ENCODE measurements at regions not wholly inside any gene's neighbourhood (a gene's known extent, or its start where the extent isn't known, plus 50 kb on each side); places are given as distances from the start of the nearest gene placed in this dataset.

DNA sequence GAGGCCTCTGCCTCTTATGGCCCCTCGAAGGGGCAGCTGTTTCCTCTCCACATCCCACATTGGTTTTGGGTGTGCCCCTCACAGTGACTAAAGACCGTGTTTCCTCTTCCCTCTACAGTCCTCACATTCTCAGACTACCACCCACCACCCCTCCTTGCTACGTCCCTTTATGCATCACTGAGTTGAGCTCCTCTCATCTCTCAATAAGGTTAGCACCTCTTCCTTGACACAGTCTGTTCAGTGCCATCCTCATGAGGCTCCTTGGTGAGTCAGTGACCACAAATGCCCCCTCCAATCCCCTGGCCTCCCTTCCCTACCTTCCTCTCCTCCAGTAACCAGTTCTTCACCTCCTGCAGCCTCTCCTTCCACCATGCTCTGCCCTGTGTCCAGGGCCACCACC is 239.1 kb upstream of the MYO3A start:
- Histone ChIP-seq H3K4me3 (no peak overlapping the region), H3K27ac (no peak overlapping the region), H3K9me3 (no peaks in the 10 kb centered on the region), H3K4me1 (no peaks in the 10 kb centered on the region), H3K36me3 (no peaks in the 10 kb centered on the region), H3K27me3 (no peaks in the 10 kb centered on the region)
- 57 to 71% (median 65%) methylated on average over 3 of the region's 3 CpGs for WGBS, 5 donors
- no peak for TF ChIP-seq POLR2AphosphoS5 (IDR thresholded peaks at IDR 0.05)
- TF ChIP-seq EP300 (IDR thresholded peaks at IDR 0.05) = no peak
- DNase-seq = no peak
- intact Hi-C loops (cut with DNase I; ENCODE audit: low total_unique reads) = no loop called here

DNA sequence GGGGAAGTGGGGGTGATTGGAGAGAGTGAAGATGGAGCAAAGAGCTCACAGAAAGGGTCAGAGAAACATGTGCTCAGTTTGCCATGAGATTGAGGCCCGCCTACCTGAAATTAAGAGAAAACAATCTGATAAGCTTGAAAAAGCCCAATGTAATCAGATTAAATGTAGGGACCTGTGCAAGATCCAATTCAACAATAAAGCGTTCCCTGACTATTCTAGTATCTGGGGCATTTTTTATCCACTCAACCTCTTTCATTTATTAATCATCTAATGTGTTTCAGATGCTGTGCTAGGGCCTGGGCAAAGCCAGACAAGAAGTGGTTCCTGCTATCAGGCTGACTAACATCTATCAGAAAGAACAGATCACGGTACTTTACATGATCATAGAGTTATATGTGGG is 238.4 kb upstream of the MYO3A start:
- intact Hi-C loops (cut with DNase I; ENCODE audit: low total_unique reads) = no loop called here
- Histone ChIP-seq H3K4me3 (no peak overlapping the region), H3K36me3 (no peaks in the 10 kb centered on the region), H3K4me1 (no peaks in the 10 kb centered on the region), H3K27me3 (no peaks in the 10 kb centered on the region), H3K27ac (no peak overlapping the region), H3K9me3 (no peaks in the 10 kb centered on the region)
- DNase-seq = no peak
- WGBS, 5 donors = 64 to 88% (median 85%) methylated on average over 3 of the region's 3 CpGs
- TF ChIP-seq, protein P1, sequence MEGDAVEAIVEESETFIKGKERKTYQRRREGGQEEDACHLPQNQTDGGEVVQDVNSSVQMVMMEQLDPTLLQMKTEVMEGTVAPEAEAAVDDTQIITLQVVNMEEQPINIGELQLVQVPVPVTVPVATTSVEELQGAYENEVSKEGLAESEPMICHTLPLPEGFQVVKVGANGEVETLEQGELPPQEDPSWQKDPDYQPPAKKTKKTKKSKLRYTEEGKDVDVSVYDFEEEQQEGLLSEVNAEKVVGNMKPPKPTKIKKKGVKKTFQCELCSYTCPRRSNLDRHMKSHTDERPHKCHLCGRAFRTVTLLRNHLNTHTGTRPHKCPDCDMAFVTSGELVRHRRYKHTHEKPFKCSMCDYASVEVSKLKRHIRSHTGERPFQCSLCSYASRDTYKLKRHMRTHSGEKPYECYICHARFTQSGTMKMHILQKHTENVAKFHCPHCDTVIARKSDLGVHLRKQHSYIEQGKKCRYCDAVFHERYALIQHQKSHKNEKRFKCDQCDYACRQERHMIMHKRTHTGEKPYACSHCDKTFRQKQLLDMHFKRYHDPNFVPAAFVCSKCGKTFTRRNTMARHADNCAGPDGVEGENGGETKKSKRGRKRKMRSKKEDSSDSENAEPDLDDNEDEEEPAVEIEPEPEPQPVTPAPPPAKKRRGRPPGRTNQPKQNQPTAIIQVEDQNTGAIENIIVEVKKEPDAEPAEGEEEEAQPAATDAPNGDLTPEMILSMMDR (IDR thresholded peaks at IDR 0.05) = no peak
- TF ChIP-seq EP300 (IDR thresholded peaks at IDR 0.05) = no peak
- no peak for TF ChIP-seq POLR2A (IDR thresholded peaks at IDR 0.05)

DNA sequence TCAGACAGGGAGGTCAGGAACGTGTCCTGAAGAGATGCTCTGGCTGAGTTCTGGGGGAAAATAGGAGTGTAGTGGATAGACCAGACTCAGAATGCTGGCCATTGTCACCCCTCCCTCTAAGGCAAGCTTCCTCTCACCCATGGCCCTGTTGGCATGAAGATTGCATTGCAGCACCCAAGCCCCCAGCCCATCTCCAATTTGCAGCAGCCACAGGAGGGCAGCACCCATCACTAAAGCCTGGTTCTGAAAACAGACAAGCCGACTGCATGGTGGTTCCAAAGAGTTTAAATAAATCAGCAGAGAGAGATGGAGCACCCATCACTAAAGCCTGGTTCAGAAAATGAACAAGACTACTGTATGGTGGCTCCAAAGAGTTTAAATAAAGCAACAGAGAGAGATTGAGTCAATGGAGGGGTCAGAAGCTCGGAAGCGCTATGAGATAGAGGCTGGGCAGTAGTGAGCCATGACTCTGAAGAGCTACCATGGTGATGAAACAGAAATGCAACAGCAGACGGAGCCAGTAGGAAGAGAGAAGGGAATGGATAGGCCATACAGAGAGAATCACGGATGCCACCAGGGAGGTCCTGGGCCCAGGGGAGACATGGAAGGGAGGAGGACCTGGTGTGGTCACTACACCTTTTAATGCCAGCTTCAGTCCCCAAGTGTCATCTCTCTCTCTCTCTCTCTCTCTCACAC is 237.9 kb upstream of the MYO3A start:
- Histone ChIP-seq H3K27ac (no peak overlapping the region), H3K27me3 (no peaks in the 10 kb centered on the region), H3K9me3 (no peaks in the 10 kb centered on the region), H3K4me1 (peaks cover 0 to 4% (median 0%) of the 10 kb centered on the region in 4 donors), H3K36me3 (no peaks in the 10 kb centered on the region), H3K4me3 (no peak overlapping the region)
- intact Hi-C loops (cut with DNase I; ENCODE audit: low total_unique reads) = no loop called here
- WGBS, 5 donors = 84 to 92% (median 86%) methylated on average over 6 of the region's 6 CpGs
- TF ChIP-seq POLR2A (IDR thresholded peaks at IDR 0.05) (no peak), POLR2AphosphoS5 (IDR thresholded peaks at IDR 0.05) (no peak), EP300 (IDR thresholded peaks at IDR 0.05) (no peak)
- TF ChIP-seq, protein P1 (IDR thresholded peaks at IDR 0.05) = no peak
- no peak for DNase-seq

DNA sequence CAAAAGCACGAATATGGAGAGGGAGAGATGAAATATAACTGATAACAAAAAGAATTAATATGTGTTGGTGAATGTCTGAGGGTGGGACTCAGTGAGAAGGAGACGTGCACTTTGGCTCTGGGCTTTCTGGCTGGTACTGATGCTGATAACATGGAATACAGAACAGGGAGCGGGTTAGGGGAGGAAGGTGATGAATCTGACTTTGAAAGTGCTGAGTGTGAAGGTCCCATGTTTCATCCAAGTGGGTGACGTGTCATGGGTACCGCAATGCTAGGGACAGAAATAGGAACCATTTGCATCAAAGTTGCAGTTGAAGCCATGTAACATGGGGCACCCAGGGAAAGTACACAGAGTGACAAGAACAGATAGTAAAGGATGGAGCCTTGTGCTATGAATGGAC is 236.6 kb upstream of the MYO3A start:
- TF ChIP-seq EP300 (IDR thresholded peaks at IDR 0.05) = no peak
- TF ChIP-seq POLR2AphosphoS5 (IDR thresholded peaks at IDR 0.05) = no peak
- no peak for TF ChIP-seq POLR2A (IDR thresholded peaks at IDR 0.05)
- TF ChIP-seq, protein P1 (IDR thresholded peaks at IDR 0.05) = no peak
- no peaks in the 10 kb centered on the region for H3K9me3 ChIP-seq
- no peaks in the 10 kb centered on the region for H3K36me3 ChIP-seq
- no peak overlapping the region for H3K4me3 ChIP-seq
- 75 to 84% (median 76%) methylated on average over 5 of the region's 5 CpGs for WGBS, 5 donors
- intact Hi-C loops (cut with DNase I; ENCODE audit: low total_unique reads) = no loop called here
- peaks cover 0 to 5% (median 0%) of the 10 kb centered on the region in 4 donors for H3K4me1 ChIP-seq
- DNase-seq = no peak
- no peak overlapping the region for H3K27ac ChIP-seq
- no peaks in the 10 kb centered on the region for H3K27me3 ChIP-seq

DNA sequence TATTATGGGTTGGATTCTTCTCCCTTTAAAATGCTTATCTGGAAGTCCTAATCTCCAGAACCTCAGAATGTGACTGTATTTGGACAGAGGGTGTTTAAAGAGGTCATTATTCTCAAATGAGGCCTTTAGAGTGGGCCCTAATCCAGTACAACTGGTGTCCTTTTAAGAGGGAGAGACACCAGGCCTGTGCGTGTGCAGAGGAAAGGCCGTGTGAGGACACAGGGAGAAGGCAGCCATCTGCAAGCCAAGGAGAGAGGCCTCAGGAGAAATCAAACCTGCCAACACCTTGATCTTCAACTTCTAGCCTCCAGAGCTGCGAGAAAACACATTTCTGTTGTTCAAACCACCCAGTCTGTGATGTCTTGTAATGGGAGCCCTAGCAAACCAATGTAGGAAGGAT is 235.4 kb upstream of the MYO3A start:
- Histone ChIP-seq H3K9me3 (no peaks in the 10 kb centered on the region), H3K4me3 (no peak overlapping the region), H3K4me1 (peaks cover 0 to 5% (median 0%) of the 10 kb centered on the region in 4 donors), H3K27ac (no peak overlapping the region), H3K27me3 (no peaks in the 10 kb centered on the region), H3K36me3 (no peaks in the 10 kb centered on the region)
- intact Hi-C loops (cut with DNase I; ENCODE audit: low total_unique reads) = no loop called here
- TF ChIP-seq POLR2AphosphoS5 (IDR thresholded peaks at IDR 0.05) (no peak), EP300 (IDR thresholded peaks at IDR 0.05) (no peak), POLR2A (IDR thresholded peaks at IDR 0.05) (no peak)
- TF ChIP-seq, protein P1 (IDR thresholded peaks at IDR 0.05) = no peak
- DNase-seq = no peak
- 44 to 71% (median 57%) methylated on average over 3 of the region's 3 CpGs for WGBS, 5 donors

All from stomach (tissue), 8 donors.